GM19468 (cell line): ENCODE measurements at regions not wholly inside any gene's neighbourhood (a gene's known extent, or its start where the extent isn't known, plus 50 kb on each side); places are given as distances from the start of the nearest gene placed in this dataset.
"Not testable (repeated sequence)": the region's sequence is repeated elsewhere in the genome, so short reads cannot be mapped to it uniquely, and the experiment has no call there.

ENCODE experiments used
- ATAC-seq: cut with Tn5 transposase; IDR thresholded peaks from one replicate; pipeline ENCODE4 v1.9.1; 2021; ENCODE audit warnings: mild to moderate bottlenecking, moderate library complexity, moderate number of reproducible peaks; ENCODE audit not compliant: unreplicated experiment; ENCODE audit errors: extremely low read depth

GRCh38 chr2:226085425-226085824 lies 685.9 kb downstream of the NYAP2 start:
- not testable (repeated sequence) for ATAC-seq

- ATAC-seq, result no peak
These were observed 680.8 kb downstream of the NYAP2 start for GRCh38 chr2:226080334-226080733.

DNA sequence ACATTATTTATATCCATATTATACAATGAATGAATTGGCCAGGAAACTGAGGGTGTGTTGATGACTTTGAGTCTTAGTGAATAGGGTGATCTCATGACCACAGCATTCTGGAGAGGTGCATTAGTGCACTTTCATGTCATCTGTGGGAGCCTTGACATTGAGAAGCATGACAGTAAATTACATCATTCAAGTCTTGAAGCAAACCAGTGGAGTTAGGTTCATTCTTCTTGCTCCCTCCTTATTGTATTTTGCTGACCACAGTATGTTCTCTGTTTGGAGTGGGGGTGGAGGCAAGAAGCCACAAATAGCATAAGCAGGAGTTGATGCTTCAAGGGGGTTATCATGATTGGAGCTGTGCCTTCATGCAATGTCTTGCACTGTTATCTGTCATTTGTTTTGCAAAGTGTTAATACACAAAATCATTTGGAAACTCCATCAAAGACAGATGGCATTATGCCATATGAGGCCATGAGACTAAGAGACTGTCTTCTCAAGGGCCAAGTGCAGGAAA lies 680.2 kb downstream of the NYAP2 start:
- no peak for ATAC-seq

DNA sequence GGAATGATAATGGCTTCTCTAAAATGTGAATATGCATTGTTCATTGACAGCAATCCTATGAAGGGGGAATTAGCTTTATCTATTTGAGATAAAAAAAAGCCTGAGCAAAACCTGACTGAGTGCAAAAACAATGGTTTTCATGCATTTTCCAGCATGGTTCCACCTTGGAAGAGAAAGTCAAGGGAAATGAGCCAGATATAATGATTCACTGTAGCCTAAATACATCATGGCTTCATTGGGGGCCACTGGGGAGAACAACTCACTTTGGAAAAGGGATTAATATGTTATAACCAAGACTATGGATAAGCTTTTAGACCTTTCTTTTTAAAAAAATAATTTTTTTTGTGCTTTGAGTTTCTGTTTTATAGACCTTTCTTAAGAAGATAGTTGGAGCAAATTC lies 679.7 kb downstream of the NYAP2 start:
- no peak for ATAC-seq

GRCh38 chr2:226078666-226079065 lies 679.2 kb downstream of the NYAP2 start:
- ATAC-seq, result no peak

DNA sequence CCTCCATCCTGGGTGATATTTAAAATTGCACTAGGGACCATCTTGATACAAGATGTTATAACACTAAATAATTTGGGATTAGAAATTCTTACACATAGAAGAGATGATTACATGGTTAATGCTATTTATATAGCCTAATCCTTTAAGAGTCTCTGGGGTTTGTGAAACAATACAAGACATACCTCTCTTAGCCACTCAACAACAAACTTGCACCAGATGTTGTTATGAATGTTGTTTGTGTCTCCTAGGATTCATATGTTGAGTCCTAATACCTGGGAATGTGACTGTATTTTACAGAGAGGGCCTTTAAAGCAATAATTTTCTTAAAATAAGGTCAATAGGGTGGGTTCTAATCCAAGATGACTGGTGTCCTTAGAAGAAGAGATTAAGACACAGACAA lies 678.3 kb downstream of the NYAP2 start:
- ATAC-seq, result no peak

GRCh38 chr2:226077031-226077430 lies 677.5 kb downstream of the NYAP2 start:
- ATAC-seq, result no peak

DNA sequence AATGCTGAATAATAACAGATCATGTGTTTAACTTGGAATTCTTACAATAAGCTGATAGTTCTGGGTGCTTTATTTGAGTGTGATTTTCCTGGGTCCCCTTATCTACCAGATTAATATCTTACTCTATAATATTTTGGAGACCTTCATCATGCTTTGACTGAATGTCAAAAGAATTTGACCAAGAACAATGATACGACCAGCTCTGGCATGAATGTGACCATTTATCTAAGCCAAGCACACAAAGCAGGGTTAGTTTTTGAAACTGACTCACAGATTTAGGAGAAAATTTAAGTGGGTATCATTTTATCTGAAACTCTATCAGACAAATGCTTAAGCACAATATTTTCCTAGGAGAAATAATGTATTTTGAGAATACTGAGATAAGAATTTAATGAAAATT lies 677.0 kb downstream of the NYAP2 start:
- no peak for ATAC-seq

GRCh38 chr2:226074391-226074790 lies 674.9 kb downstream of the NYAP2 start:
- no peak for ATAC-seq

GRCh38 chr2:226073496-226074160 lies 674.1 kb downstream of the NYAP2 start:
- ATAC-seq, result no peak

- ATAC-seq, result no peak
These were observed 667.4 kb downstream of the NYAP2 start for GRCh38 chr2:226066873-226067272.

DNA sequence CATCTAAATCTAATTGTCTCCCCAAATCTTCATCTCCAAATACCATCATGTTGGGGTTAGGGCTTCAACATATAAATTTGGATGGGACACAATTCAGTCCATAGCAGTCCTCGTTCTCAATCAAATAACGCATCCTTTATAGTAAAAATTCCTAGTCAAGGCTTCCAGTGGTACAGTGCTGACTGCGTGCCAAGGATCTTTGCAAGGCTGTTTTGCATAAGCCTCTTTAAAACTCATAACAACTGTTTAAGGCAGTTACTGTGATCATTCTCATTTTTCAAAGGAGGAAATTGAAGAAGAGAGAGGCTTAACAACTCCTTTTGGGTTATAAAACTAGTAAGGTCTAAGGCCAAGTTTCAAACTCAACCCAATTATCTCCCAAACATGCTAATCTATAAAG lies 666.9 kb downstream of the NYAP2 start:
- no peak for ATAC-seq

DNA sequence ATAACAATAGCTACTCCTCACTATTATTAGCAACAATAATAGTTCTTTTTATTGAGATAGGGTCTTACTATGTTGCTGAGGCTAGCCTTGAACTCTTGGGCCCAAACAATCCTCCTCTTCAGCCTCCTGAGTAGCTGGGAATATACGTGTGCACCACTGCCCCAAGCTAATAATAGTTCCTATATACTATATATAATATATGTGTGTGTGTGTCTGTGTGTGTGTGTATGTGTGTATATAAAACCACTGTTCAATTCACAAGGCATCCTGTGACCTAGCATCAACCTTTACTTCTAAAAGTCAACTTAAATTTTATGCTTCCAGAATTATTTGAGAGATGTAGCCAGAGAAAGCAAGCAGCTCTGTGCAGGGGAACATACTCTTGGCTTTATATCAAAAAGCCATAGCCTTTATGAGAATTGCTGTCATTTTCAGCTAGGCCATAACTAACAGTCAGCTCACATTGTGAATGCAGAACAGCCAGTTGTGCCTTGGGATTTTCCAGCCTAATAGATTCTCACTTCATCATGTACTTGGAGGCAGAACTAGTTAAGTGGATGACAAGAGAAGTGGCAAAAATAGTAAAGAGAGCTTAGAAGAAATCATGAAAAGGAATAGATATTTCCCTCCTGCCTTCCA lies 665.5 kb downstream of the NYAP2 start:
- no peak for ATAC-seq

DNA sequence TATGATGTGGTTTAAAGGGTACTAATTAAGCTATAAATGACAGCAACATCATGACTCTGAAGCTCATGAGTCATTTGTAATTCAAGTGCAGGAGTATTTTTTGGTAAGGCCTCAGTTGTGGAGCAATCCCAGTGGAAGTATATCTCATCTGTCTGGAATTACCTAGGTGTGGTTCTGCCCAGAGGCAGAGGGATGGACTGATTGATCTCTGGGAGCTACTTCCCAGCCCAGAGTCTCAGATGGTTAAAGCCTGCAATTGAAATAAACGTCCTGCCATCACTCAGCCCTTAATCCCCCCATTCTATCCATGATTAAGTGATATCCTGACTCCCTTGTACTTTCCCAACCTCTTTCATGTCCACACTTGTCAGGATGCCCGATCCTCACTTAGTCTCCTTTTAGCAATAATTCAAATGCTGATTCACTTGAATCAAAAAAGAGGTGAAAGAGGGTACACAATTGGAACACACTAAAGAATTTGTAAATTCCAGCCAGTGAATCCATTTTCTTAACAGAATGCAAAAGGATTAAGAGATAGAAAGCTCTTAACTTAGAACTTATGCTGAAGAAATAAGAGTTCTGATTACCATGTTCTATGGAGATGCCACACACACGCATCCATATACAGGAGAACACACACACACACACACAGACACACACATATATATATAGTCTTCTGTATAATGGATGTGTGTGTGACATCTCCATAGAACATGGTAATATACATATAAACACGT lies 664.4 kb downstream of the NYAP2 start:
- no peak for ATAC-seq

DNA sequence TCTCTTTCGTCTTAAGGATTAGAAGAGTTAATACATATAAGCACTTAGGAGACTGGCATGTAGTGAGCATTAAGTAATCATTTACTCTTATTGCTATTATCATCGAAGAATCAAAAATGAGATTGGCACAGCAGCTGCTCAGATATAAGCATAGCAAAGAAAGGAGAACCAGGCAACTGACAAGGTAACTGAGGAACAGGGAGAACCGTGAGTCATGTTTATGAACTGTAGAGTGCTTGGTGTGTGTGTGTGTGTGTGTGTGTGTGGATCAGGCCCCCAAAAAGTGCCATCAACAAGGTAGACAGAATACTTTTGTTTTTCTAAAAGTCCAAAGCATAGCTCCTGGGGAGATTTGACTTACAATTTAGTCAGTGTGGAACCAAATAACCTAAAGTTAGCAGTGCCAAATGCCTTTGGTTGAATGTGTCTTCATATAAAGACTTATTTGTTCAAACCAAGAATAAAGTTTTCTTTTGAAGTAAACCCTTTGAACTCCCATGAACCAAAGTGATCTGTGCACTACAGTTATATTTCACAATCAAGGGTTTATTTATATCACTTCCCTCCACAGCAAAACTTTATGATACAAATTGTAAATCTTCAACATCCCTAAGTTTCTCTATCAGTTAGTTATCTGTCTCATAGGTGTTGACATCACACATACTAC lies 660.6 kb downstream of the NYAP2 start:
- no peak for ATAC-seq

DNA sequence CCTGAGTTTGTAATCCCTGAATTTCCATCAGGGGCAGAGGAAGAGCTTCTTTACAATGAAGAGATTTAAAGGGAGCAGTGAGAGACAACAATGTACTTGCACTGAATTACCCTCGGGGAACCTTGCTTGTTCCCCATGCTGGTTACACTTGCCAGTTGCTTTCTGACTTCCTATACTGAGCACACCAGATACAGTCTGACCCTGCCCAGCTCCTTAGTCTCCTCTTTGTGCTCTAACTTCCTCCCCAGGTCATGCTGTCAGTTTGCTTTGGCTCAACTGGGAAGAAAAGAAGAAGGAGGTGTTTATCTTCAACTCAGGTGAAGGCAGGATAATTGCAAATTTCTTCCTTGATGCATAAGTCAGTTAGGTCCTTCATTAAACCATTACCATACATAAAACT lies 658.4 kb downstream of the NYAP2 start:
- ATAC-seq, result no peak

DNA sequence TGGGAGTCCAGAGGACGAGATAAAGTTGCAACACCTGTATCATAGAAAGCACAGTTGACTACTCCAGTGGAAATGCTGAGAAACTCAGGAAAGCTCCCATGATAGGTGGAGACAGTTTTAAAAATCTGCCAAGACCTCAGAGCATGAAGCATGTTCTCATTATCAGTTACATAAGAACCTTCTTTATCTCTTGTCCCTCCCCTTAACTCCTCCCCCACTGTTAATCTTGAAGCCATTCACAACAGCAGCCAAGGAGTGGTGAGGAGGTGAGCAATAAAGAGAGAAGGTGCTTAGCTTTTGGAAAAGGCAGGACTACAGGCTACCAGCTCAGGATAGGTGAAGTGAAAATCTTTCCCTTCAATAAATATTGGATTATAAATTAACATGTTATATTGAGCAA lies 657.9 kb downstream of the NYAP2 start:
- no peak for ATAC-seq

GRCh38 chr2:226052772-226053416 lies 653.4 kb downstream of the NYAP2 start:
- no peak for ATAC-seq

- ATAC-seq, result no peak
These were observed 651.3 kb downstream of the NYAP2 start for GRCh38 chr2:226050822-226051221.

GRCh38 chr2:226048611-226049010 lies 649.1 kb downstream of the NYAP2 start:
- no peak for ATAC-seq
